ENCODE measurements at regions not wholly inside any gene's neighbourhood (a gene's known extent, or its start where the extent isn't known, plus 50 kb on each side); places are given as distances from the start of the nearest gene placed in this dataset.

DNA sequence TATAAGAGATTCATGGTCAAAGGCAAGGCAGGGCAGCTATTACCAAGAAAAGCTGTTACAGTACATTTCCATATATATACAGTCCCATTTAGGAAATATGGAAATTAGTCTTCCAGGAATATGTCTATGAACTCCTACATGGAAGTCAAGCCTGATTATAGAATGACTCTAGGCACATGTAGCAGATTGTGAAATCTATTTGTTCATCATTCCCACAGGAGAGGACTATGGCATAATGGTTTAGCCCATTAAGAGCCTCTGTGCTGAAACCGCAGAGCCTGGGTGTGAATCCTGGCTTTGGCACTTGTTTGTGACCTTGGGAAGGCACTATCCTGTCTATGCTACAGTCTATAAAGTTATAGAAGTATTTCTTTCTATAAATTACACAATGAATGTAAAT, 764.8 kb downstream of the RAPGEF2 start:
- TF ChIP-seq CTCF (IDR thresholded peaks at IDR 0.05), result no peak
- no peak for TF ChIP-seq ZFX (IDR thresholded peaks at IDR 0.05; ENCODE audit: borderline replicate concordance)

All from 22Rv1 (cell line).